ENCODE measurements at regions not wholly inside any gene's neighbourhood (a gene's known extent, or its start where the extent isn't known, plus 50 kb on each side); places are given as distances from the start of the nearest gene placed in this dataset.

- TF ChIP-seq CTCF (IDR thresholded peaks at IDR 0.05; ENCODE audit: control insufficient read depth, extremely low read depth, insufficient read depth) = no peak
- no peak overlapping the region for H3K4me3 ChIP-seq (ENCODE audit: low read depth, low read length)
Measured at GRCh38 chr18:6666012-6666685, 63.4 kb upstream of the ARHGAP28 start.

GRCh38 chr18:6668836-6669235, 60.7 kb upstream of the ARHGAP28 start:
- no peak overlapping the region for H3K4me3 ChIP-seq (ENCODE audit: low read depth, low read length)
- no peak for TF ChIP-seq CTCF (IDR thresholded peaks at IDR 0.05; ENCODE audit: control insufficient read depth, extremely low read depth, insufficient read depth)
- no peak for DNase-seq (ENCODE audit: low read depth)

More at GRCh38 chr18:6666012-6666685, 63.4 kb upstream of the ARHGAP28 start:
- no peak for DNase-seq (ENCODE audit: low read depth)

- H3K4me3 ChIP-seq (ENCODE audit: low read depth, low read length) = no peak overlapping the region
- DNase-seq (ENCODE audit: low read depth) = no peak
- no peak for TF ChIP-seq CTCF (IDR thresholded peaks at IDR 0.05; ENCODE audit: control insufficient read depth, extremely low read depth, insufficient read depth)
Measured at GRCh38 chr18:6672821-6673308, 56.7 kb upstream of the ARHGAP28 start.

- DNase-seq (ENCODE audit: low read depth) = no peak
- TF ChIP-seq CTCF (IDR thresholded peaks at IDR 0.05; ENCODE audit: control insufficient read depth, extremely low read depth, insufficient read depth) = no peak
- H3K4me3 ChIP-seq (ENCODE audit: low read depth, low read length) = no peak overlapping the region
Measured at GRCh38 chr18:6677086-6677485, 52.4 kb upstream of the ARHGAP28 start.

GRCh38 chr18:6679201-6679600, 50.3 kb upstream of the ARHGAP28 start:
- TF ChIP-seq CTCF (IDR thresholded peaks at IDR 0.05; ENCODE audit: control insufficient read depth, extremely low read depth, insufficient read depth) = no peak
- no peak overlapping the region for H3K4me3 ChIP-seq (ENCODE audit: low read depth, low read length)
- no peak for DNase-seq (ENCODE audit: low read depth)
